HFF-Myc (cell line): ENCODE measurements at regions not wholly inside any gene's neighbourhood (a gene's known extent, or its start where the extent isn't known, plus 50 kb on each side); places are given as distances from the start of the nearest gene placed in this dataset.

Source experiments
- DNase-seq: peaks from one replicate; pipeline ENCODE4 v3.0.0-alpha.2; 2011; ENCODE audit warnings: low read depth; ENCODE audit errors: extremely low read depth
- H3K4me3 ChIP-seq: replicated peaks from 2 replicates; pipeline ENCODE4 v1.5.1; 2011; ENCODE audit warnings: low read depth, mild to moderate bottlenecking, control low read depth, low read length
- CTCF ChIP-seq: IDR thresholded peaks from 2 replicates; pipeline ENCODE4 v1.5.1; 2012; ENCODE audit warnings: mild to moderate bottlenecking, low read depth, low read length, control low read depth; ENCODE audit errors: missing control alignments

- no peak overlapping the region for H3K4me3 ChIP-seq
- TF ChIP-seq CTCF, result no peak
- DNase-seq, result no peak
Measured at GRCh38 chr15:69542028-69542427, 89.4 kb downstream of the RPLP1 start.

GRCh38 chr15:69543681-69544364 lies 91.2 kb downstream of the RPLP1 start:
- DNase-seq, result no peak
- no peak for TF ChIP-seq CTCF
- no peak overlapping the region for H3K4me3 ChIP-seq

GRCh38 chr15:69544365-69545113 lies 91.9 kb downstream of the RPLP1 start:
- no peak for TF ChIP-seq CTCF
- H3K4me3 ChIP-seq, result no peak overlapping the region
- DNase-seq, result no peak

GRCh38 chr15:69546182-69546581 lies 93.6 kb downstream of the RPLP1 start:
- no peak for DNase-seq
- no peak for TF ChIP-seq CTCF
- H3K4me3 ChIP-seq, result no peak overlapping the region

- TF ChIP-seq CTCF, result no peak
- no peak for DNase-seq
- no peak overlapping the region for H3K4me3 ChIP-seq
Measured at GRCh38 chr15:69548395-69549180, 96.0 kb downstream of the RPLP1 start.

GRCh38 chr15:69551391-69552056 lies 98.9 kb downstream of the RPLP1 start:
- no peak for DNase-seq
- no peak for TF ChIP-seq CTCF
- no peak overlapping the region for H3K4me3 ChIP-seq
